NCI-H1417 (cell line): ENCODE measurements at regions not wholly inside any gene's neighbourhood (a gene's known extent, or its start where the extent isn't known, plus 50 kb on each side); places are given as distances from the start of the nearest gene placed in this dataset.
A peak's percentile ranks its signal among the peaks of the same experiment; 100 is the strongest.
"Not testable (repeated sequence)": the region's sequence is repeated elsewhere in the genome, so short reads cannot be mapped to it uniquely, and the experiment has no call there.

Experiments used
- DNase-seq, 3 experiments: peaks; one replicate each; lab custom pipeline; 2025; lab: John Stamatoyannopoulos, UW

DNA sequence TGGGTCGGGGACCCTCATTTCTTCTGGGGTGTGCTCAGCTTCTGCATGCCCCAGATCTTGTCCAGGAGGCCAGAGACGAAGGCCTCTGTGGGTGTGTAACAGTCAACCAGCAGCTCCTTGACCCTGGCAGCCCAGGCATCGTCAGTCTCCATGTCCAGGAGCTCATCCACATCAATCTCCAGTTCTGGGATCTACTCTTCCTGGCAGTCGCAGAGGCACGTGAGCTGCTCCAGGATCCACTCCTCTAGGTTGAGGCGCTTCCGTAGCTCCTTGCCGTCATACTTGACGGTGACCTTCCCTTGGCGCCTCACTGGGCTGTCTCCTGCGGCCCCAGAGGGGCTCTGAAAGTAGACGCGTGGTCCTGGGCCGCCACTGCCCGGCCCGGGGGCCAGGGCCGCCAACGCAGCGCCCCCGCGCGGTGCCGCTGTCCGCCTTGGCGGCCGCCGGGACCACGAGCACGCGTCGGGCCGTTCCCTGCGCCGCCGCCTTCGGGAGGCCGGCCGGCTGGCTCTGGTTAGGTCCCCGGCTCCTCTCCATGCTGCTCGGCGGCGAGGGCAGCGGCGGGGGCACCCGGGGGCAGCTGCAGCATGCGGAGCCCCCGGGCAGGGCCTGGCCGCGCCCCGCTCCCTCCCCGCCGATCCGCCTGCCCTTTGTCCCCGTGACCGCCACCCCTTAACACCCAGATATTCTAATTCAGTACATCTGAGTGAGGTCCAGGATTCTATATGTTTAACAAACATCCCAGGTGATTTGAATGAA, 170.5 kb downstream of the SEPTIN7 start:
- no peak for DNase-seq

DNA sequence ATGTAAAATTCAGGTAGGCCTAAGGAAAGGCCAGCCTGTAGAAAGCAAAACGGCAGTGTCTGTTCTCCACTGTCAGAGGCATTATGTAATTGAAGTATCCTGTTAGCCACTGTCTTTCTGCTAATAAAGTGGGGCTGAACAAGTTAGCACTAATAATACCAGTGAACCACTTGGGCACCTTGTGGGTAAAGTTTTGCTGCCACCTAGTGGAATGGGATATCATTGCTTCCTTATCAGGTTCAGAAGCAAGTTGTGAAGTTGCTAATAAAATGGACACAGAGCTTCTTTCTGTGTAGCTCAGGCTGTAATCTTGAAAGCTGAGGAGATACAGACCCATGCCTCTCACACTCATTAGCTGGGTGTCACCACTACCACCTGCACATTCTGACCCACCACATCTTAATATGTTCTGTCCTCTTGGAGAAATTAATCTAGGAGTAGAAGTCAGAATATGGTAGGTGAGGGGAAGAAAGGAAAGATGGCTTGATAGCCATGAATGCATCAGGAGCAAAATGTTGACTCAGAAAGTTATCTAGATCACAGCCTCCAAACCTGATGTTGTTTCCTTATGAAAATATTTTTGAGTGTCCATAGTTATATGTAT, 175.1 kb downstream of the SEPTIN7 start:
- DNase-seq: peak; percentile 63 to 91 (median 70)

DNA sequence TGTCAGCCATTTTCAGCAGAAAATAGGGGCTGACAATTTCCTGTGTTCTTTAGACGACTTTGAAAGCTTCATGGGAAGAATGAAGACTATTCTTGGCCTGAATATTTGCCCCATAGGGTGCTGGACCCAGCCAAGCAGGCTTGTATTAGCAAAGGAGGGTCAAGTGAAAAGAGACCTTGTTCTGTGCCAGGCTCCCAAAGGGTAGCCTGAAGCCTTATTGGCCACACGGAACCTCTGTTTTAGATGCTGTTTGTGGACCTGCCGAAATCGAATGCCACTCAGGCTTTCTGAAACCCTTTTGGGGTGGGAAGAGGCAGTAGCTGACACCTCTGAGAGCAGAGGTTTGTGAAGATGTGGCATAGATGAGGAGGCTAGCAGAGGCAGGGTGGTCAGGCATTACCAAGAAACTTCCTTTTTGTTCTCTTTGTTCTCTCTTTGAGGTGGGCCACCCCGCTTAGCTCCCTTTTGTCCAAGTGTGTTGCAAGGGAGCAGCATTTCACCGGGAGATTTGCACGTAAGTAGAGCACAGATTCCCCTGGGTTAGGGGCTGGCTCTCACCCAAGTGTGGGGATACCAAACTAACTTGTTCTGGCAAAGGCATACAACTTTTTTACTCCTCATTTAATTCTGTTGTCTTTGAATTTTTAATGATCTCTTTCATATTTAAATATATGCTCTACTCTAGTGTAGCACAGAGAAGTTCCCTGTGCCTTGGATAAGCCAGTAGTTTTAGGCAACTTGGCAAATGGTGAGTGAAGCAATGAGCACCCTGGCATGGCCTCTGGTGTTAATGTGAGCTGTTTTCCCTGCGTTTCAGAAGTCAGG, 174.0 kb upstream of the EEPD1 start:
- not testable (repeated sequence) for DNase-seq

DNA sequence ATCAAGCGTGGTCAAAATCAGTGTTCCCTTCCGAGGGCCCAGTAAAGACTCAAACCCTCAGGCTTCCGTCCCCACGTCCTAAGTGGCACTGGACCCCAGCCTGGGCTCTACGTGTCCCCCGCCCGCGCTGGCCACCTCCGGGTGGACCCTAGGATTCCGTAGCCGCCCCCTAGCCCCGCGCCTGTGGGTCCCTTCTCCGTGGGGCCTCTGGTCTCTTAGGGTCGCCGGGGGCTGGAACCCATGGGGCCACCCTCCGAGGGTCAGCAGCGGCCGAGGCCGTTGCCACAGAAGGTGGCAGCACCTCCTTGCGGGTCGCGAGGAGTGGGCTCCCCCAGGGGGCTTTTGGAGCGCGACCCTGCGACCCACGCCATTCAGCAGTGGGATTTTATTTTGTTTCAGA, 170.5 kb upstream of the EEPD1 start:
- no peak for DNase-seq

DNA sequence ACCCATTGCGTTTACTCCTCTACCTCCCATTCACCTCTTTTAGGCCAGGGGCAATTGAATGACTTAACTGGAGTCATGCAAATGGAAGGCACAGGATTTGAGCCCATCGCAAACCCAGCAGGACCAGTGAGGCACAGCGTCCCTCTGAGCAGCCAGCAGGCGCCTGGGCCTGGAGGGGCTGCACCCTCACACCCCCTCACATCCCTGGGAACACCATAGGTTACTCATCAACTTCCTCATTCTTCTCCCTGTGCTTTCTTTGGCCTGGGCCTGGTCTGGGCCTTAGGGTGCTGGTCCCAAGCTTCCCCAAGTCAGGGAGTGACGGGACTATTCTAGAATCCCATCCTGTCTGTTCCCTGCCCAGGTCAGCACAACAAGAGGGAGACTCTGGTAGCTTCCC, 169.4 kb upstream of the EEPD1 start:
- DNase-seq: no peak

DNA sequence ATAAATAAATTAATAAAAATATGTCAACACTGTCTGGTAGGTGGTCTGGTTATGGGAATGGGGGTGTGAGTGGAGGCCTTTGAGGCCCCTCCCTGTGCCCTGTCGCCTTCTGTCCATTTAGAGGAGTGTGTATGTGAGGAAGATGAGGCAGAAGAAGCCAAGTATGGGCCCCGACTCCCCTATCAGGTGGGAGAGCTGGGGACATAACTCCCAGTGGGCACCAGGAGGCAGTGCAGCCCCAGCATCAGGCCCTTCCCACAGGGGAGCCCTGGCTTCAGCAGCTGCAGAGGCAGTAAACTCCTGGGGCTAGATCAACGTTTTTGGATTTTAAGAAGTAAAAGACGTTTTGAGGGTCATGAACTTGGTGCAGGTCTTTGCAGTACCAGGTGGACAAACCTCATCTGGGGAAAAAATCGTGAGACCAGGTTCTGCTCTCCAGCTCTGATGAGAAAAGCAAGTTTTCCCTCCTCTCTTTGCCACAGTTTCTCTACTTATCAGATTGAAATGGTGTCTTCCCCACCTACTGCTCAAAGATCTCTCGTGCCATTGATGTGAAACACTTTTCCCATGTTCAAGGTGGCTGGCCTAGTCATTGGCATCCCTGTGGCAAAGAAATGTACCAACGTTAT, 167.8 kb upstream of the EEPD1 start:
- DNase-seq: peak; percentile 66 to 80 (median 69)

DNA sequence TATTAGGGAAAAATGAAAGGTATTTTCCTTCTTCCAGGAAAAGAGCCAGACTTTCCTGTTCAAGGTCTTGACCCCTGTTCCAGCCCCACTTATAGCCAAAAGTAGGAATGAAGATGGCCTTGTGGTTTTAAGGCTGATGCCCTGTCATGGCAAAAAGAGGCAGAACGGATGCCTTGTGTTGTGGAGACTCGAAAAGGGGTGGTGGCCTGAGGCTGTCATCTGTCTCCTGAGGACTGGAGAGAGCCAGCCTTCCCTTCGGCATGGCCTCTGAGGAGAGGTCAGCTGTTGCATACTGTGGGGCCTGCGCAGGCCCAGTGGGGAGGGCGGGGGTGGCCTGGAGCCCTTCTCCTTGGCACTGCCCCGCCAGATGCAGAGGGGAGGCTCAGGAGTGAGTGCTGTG, 166.0 kb upstream of the EEPD1 start:
- DNase-seq: no peak

GRCh38 chr7:35988105-35988504, 164.9 kb upstream of the EEPD1 start:
- DNase-seq: no peak

GRCh38 chr7:35988818-35989217, 164.2 kb upstream of the EEPD1 start:
- peak in 1 of 3 experiments; percentile 12 for DNase-seq

DNA sequence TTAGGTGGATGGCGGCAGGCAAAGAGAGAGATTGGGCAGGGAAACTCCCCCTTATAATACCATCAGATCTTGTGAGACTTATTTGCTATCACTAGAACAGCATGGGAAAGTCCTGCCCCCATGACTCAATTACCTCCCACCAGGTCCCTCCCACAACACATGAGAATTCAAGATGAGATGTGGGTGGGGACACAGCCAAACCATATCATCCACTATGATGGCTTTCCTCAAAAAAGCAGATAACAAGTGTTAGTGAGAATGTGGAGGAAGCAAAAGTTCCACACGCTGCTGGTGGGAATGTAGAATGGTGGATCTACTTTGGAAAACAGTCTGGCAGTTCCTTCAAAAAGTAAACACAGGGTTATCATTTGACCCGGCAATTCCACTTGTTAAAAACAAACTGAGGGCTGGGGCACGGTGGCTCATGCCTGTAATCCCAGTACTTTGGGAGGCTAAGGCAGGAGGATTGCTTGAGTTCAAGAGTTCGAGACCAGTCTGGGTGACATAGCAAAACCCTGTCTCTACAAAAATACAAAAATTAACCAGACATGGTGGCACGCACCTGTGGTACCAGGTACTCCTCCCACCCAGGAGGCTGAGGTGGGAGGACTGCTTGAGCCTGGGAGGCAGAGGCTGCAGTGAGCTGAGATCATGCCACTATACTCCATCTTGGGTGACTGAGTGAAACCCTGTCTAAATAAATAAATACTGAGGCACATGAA, 161.4 kb upstream of the EEPD1 start:
- DNase-seq: no peak

DNA sequence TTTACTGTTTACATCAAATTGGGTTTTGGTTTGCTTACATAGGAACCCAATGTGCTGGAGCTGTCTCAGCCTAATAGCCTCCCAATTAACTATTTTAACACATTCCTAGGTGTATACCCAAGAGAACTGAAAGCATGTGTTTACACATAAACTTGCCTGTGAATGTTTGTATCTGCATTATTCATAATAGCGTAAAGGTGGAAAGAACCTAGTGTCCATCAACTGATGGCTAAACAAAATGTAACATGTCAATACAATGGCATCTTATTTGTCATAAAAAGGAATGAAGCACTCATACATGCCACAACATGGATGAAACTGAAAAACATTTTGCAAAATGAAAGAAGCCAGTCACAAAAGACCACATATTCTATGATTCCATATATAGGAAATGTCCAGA, 160.6 kb upstream of the EEPD1 start:
- DNase-seq: no peak

GRCh38 chr7:35993113-35993512, 159.9 kb upstream of the EEPD1 start:
- DNase-seq: no peak

GRCh38 chr7:35993676-35994606, 159.1 kb upstream of the EEPD1 start:
- DNase-seq: no peak

DNA sequence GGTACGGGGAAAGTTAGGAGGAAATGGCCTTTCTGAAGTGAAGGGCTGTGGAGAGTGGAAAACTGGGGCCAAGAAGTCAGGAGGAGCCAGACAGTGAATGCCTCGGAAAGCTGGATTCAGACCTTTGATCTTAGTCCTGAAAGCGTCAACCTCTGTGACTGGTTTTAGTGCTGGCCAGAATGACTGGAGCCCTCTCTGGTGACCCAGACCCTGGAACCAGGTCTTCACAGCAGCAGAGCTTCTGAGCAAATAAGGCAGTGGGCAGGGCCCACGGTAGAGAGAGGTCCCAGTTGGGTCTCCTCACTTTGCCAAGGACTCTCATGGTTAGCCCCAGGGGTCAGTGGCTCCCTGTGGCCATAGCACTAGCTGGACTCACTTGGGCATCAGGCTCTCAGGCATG, 157.7 kb upstream of the EEPD1 start:
- no peak for DNase-seq

DNA sequence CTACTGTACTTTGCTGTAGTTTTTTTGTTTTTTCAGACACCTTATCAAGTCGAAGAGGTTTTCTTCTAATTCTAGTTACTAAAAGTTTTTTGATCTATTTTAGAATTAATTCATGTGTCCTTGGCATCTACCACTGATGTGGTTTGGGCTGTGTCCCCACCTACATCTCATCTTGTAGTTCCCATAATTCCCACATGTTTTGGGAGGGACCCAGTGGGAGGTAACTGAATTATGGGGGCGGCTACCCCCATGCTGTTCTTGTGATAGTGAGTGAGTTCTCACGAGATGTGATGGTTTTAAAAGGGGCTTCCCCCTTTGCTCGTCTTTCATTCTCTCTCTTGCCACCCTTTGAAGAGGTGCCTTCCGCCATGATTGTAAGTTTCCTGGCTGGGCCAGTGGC, 154.6 kb upstream of the EEPD1 start:
- no peak for DNase-seq

DNA sequence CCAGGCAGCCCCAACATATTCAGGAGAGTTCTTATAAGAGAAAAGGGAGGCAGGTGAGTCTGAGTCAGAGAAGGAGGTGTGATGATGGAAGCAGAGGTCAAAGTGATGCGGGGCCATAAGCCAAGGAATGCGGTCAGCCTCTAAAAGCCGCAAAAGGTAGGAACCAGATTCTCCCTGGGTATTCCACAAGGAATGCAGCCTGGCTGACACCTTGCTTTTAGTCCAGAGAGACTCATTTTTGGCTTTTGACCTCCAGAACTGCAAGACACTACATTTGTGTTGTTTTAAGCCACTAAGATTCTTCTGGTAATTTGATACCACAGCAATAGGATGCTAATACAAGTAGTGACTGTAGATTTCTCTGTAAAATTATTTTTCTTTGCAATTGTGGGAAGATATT, 151.5 kb upstream of the EEPD1 start:
- no peak for DNase-seq

DNA sequence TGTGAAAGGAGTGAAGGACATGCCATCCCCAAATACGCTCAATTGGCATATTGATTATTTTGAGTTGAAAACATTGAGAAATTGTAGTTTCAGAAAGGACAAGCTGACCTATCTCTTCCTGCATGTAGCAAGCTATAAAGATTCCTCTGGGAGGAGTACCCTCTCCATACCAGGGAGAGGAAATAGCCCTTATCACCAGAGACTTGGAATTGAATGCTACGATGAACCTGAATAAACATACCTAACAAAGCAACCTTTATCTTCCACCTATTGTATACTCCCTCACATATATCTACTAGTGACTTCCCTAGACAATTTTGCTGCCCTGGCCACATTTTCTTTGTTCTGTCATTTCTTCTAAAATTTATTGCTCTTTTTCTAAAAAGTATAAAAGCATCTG, 150.2 kb upstream of the EEPD1 start:
- DNase-seq: no peak

GRCh38 chr7:36003343-36003742, 149.7 kb upstream of the EEPD1 start:
- DNase-seq: no peak

- DNase-seq: no peak
Observed at GRCh38 chr7:36005293-36005692, 147.8 kb upstream of the EEPD1 start.

DNA sequence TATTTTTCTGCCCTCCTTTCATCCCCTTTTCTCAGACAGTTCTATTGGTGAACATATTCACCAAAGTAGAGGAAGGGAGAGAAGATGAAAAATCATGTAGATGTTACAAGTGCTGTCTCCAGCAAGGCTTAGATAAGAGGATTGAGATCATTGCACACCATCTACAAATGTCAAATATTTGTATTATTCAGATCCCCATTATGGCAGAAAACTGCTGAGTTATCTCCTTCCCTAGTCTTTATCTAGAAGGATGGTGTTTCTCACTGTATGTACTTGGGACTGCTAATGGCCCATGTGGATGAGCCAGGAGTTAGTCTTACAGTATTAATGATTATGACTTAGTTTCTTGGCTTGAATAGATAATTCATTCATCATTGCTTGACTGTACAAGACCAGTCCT, 147.2 kb upstream of the EEPD1 start:
- no peak for DNase-seq
